Astrocyte (in vitro differentiated cells and primary cell): ENCODE measurements at regions not wholly inside any gene's neighbourhood (a gene's known extent, or its start where the extent isn't known, plus 50 kb on each side); places are given as distances from the start of the nearest gene placed in this dataset.

Experiments used
- EZH2 ChIP-seq: IDR thresholded peaks from 2 replicates; pipeline ENCODE4 v1.6.1; 2012; ENCODE audit warnings: mild to moderate bottlenecking, low read length, inconsistent platforms; ENCODE audit not compliant: insufficient read depth
- TF ChIP-seq, protein P1 (sequence below): IDR thresholded peaks from 2 replicates; pipeline ENCODE4 v1.5.1; 2011; ENCODE audit warnings: low read depth, mild to moderate bottlenecking, inconsistent platforms, low read length, moderate library complexity; ENCODE audit not compliant: insufficient read depth

DNA sequence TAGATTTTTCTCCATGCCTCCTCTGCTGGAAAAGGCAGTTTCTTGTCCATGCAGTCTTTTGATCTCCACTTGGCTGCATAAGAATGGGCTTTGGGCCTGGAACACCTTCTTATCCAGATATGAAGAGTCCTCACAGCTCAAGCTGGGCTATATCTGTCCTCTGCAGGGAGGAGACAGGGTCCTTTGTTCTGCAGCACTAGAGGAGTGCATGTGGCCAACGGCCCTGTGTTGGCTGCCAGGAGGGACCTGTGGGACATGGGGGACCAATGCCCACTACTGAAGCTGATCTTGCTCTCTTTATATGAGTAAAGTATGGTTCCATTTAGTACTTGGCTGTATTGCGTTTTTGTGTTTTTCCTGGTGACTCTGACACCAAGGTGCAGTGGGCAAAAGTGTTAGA, 157.3 kb upstream of the ABI3BP start:
- TF ChIP-seq, protein P1, sequence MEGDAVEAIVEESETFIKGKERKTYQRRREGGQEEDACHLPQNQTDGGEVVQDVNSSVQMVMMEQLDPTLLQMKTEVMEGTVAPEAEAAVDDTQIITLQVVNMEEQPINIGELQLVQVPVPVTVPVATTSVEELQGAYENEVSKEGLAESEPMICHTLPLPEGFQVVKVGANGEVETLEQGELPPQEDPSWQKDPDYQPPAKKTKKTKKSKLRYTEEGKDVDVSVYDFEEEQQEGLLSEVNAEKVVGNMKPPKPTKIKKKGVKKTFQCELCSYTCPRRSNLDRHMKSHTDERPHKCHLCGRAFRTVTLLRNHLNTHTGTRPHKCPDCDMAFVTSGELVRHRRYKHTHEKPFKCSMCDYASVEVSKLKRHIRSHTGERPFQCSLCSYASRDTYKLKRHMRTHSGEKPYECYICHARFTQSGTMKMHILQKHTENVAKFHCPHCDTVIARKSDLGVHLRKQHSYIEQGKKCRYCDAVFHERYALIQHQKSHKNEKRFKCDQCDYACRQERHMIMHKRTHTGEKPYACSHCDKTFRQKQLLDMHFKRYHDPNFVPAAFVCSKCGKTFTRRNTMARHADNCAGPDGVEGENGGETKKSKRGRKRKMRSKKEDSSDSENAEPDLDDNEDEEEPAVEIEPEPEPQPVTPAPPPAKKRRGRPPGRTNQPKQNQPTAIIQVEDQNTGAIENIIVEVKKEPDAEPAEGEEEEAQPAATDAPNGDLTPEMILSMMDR: no peak
- TF ChIP-seq EZH2: no peak
